Epidermal melanocyte (primary cell): ENCODE measurements at regions not wholly inside any gene's neighbourhood (a gene's known extent, or its start where the extent isn't known, plus 50 kb on each side); places are given as distances from the start of the nearest gene placed in this dataset.
"Not testable (repeated sequence)": the region's sequence is repeated elsewhere in the genome, so short reads cannot be mapped to it uniquely, and the experiment has no call there.

Source experiments
- DNase-seq: peaks from one replicate; pipeline ENCODE4 v3.0.0; 2011; ENCODE audit warnings: low spot score; ENCODE audit not compliant: insufficient read length

DNA sequence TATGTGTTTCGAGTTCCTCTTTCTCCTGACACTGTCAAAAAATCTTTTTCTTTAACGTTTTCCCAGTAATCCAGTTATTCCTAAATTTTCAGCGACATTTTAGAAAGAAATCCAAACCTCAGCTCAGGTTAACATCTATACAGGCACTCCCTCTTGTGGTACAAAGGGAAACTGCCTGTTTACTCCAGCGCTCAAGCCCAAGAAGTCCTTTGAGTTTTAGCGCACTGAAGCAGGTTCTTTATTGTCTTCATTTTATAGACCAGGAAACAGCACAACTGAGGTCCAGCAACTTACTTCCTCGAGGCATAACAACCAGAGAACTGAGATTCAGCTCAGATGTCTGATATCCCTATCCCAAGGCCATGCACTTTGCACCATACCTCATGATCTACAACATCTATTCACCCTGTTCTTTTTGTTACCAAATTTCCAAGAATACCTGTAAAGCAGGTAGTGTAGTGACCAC, 287.2 kb upstream of the MKLN1 start:
- DNase-seq: peak; percentile 57

DNA sequence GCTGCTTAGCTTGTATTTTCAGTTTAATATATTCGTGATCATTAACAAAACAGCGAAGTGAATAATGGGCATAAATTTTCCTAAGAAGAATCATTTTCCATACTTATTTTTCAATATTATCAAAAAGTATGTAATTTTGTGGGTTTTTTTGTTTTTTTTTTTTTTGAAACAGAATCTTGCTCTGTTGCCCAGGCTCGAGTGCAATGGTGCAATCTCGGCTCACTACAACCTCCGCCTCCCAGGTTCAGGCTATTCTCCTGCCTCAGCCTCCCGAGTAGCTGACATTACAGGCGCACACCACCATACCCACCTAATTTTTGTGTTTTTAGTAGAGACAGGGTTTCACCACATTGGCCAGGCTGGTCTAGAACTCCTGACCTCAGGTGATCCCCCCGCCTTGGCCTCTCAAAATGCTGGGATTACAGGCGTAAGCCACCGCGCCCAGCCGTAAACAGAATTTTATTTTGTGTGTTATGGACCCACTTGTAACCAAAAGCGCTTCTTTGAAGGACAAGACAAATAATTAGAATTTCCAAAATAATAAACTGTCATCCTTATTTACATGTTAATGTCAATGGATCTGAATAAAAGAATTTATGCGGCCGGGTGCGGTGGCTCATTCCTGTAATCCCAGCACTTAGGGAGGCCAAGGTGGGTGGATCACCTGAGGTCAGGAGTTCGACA, 286.5 kb upstream of the MKLN1 start:
- DNase-seq: not testable (repeated sequence)

DNA sequence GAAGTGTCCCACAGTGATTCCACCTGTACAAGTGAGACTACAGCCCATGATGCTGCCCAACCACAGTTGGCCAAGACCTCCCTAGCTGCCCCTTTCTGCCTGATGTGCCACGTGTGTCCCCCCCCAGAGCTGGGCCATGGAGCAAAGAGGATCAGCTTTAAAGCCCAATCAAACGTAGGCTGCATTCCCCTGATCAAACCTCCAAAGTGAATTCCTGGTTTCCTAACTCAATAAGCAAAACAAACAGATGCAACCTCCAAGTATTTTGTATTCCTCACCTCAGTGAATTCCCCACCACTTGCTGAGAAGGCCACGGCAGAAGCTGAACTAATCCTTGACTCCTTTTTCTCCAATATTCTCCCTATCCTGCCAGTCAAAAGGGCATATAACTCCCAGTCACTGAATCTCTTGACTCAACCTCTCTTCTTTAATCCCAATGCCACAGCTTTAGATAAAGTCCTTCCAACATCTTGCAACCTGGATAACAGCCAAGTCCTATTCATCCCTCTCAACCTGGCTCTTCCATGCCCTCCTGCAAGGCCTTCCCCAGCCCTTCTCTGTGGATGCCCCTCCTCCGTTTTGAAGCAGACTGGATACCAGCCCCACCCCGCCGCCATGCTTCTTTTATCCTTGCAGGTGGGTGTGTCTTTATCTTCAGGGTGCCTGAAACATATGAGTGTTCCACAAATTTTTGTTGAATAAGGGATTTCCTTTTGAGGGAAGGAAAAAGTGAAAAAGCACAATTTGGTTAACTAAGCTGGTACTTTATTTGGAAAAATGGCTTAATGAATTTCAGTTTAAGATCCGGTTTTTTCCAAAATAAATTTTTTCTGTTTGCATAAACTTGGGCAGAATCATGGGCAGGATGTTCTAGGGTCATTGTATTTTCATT, 285.2 kb upstream of the MKLN1 start:
- no peak for DNase-seq

DNA sequence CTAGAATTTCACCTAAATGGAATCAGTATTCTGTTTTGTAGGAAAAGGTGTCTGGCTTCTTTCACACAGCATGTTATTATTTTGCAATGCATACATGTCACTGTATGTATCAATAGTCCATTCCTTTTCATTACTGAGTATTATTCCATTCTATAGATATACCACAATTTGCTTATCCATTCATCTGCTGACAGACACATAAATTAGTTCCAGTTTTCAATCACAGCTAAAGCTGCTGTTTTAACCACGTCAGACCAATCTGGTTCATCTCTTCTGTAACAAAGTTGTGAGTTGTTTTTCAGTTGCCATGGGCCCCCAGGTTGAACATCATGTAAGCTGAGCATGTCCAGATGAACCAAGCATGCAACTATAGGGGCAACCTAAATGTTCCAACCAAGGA, 282.1 kb upstream of the MKLN1 start:
- DNase-seq: no peak

DNA sequence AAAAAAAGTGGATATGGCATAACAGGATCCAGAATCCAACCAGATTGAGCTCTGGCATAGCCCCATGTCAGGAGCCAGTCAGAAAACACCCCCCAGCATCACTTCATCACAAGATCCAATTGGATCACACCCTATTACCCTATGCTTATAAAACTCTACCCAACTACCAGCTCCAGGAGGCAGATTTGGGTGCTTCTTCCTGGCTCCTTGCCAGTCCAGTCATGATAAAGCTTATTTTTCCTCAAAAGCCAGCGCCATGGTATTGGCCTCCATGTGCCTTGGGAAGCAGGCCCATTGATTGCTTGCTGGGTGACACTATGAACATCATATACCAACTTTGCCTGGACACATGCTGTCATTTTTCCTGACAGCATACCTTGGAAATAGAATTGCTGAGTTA, 281.4 kb upstream of the MKLN1 start:
- DNase-seq: no peak

DNA sequence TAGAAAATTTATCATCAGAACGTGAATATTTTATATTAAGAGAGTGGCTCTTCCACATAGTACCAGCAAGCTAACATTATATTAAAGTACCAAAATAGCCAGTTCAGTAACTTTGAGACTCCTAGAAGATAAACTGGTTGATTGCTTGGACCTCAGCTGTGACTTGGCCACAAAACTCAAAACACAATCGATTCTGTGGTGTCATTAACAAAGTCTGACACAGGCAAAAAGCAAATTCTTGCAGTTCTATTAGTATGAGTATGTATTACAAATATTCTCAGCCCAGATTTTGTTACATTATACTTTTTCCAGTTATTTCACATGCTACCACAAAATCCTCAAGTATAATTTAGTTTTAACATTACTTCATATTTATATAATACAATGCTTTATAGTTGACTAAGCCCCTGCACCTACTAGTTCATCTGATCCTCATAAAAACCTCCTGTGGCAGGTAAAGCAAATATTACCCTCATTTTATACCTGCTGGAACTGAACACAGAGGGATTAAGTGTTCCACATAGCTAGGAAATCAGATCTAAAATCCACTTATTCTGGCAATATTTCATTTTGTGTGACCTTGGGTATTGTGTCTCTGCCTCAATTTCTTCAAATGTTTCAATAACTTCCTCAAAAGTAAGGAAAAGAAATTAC, 279.9 kb upstream of the MKLN1 start:
- DNase-seq: no peak

DNA sequence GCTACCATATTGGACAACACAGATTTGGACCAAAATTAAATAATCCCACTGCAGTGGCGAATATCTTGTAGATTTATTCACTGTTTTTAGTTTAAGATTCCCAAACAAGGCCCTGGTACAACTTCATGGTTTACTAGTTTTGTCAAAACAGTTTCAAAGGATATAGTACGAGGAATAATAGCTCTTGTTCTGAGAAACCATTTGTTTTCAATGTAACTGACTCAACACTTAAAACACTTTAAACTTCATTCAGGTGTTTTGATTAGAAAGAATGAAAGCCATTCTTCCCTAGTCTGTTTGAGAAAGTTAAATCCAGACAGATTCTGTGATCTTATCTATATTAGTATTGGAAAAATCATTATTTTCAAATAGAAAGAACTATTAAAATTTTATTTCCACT, 276.4 kb upstream of the MKLN1 start:
- DNase-seq: no peak

DNA sequence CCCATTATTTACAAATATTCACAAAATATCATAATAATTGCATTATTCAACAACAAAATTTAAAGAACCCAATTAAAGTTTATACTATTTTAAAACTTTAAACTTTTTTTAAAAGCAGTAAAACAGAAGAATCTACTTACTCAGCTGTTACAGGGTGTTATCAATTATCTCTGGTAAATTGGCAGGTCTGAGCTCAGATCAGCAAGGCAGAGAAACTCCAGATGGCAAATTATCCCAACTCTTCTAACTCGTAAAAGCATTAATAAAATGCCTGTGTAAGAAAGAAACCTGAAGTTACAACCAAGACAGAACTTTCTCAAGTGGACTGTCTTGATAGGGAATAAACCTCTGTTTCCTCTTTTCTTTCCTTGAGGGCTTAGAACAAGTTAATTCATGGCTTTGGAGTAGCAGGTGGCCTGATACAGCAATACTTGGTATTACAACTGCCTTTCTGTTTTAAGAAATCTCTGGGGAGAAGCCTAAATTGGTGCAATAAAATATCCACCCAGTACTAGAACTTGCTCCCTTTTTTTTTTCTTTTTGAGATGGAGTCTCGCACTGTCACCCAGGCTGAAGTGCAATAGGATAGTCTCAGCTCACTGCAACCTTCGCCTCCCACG, 275.3 kb upstream of the MKLN1 start:
- no peak for DNase-seq

DNA sequence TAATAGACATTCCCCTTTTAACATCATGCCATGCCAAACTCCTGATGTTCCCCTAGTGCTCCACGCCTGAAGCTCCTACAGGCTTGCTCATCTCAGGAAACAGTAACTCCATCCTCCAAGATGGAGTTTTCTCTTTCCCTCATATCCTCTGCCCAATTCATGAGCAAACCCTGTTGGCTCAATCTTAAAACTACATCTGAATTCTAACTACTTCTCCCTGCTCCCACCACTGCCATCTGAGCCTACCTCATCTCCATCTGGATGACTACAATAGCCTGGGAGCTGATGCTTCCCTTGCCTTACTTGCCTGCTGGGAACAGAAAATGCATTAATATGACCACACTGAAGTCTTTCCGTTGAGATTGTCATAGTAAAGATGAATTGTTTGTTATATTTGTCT, 271.7 kb upstream of the MKLN1 start:
- no peak for DNase-seq

DNA sequence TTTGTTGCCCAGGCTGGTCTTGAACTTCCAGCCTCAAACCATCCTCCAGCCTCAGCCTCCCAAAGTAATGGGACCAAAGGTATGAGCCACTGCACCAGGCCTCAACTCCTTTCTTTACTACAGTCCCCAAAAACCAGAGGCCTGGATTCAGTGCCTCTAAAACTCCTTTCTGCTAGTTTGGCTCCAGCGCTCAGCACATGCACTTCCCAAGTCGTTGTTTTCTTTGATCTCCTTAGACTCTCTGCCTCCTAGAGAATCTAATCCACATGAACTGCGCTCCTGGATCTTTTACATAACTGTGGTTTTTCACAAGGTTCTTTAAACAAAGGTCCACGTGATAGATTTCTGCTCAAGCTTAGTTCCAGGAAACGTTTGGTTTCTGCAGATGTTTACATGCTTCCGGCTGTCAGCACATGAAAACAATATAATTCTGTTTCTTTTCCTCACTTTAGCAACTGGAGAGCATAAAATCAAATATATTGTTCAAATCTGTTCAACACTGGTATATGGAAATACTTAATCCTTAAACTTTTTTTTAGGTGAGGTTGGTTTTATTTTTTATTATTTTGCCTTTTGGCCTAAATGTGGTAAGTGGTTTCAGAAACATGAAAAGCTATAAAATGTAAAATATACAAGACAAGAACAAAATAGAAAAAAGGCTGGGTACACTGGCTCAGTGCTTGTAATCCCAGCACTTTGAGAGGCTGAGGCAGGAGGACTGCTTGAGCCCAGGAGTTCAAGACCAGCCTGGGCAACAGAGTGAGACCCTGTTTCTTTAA, 270.5 kb upstream of the MKLN1 start:
- DNase-seq: no peak

DNA sequence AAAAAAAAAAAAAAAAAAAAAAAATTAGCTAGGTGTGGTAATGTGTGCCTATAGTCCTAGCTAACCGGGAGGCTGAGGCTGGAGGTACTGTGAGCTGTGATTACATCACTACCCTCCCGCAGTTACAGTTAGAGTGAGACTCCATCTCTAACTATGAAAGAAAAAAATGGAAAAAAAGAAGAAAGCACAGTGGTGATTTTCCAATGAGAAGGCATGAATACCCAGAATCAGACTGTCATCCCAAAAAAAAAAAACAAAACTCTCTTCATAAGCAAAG, 269.9 kb upstream of the MKLN1 start:
- no peak for DNase-seq

DNA sequence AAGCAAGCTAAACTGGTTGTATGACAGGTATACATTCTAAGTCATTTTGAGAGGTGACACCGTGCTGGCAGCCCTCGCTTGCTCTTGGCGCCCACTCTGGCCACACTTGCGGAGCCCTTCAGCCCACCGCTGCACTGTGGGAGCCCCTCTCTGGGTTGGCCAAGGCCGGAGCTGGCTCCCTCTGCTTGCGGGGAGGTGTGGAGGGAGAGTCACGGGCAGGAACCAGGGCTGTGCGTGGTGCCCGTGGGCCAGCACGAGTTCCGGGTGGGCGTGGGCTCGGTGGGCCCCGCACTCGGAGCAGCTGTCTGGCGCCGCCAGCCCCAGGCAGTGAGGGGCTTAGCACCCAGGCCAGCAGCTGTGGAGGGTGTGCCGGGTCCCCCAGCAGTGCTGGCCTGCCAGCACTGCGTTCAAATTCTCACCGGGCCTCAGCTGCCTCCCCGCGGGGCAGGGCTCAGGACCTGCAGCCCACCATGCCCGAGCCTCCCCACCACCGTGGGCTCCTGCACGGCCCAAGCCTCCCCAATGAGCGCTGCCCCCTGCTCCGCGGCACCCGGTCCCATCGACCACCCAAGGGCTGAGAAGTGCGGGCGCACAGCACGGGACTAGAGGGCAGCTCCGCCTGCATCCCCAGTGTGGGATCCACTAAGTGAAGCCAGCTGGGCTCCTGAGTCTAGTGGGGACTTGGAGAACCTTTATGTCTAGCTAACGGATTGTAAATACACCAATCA, 269.0 kb upstream of the MKLN1 start:
- DNase-seq: not testable (repeated sequence)

DNA sequence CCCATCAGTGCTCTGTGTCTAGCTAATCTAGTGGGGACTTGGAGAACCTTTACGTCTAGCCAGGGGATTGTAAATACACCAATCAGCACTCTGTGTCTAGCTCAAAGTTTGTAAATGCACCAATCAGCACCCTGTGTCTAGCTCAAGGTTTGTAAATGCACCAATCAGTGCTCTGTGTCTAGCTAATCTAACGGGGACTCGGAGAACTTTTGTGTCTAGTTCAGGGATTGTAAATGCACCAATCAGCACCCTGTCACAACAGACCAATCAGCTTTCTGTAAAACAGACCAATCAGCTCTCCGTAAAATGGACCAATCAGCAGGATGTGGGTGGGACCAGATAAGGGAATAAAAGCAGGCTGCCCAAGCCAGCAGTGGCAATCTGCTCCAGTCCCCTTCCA, 268.3 kb upstream of the MKLN1 start:
- not testable (repeated sequence) for DNase-seq

DNA sequence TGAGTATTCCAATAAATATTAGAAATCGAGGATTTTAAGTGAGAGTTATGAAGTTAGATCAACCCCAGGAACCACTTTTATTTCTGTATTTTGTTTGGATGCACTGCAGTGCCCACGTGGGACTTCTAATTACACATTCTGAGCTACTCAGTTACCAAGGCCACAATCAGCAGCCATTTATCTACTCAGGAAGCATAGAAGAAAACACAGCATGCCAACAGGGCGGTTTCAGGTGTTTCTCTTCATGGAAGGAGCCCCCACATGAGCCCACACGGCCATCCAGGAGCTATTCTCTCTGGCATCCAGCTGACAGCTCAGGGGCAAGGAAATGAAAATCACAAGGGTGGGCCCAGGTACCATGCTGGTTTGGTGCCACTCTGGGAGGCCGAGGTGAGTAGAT, 266.5 kb upstream of the MKLN1 start:
- no peak for DNase-seq

DNA sequence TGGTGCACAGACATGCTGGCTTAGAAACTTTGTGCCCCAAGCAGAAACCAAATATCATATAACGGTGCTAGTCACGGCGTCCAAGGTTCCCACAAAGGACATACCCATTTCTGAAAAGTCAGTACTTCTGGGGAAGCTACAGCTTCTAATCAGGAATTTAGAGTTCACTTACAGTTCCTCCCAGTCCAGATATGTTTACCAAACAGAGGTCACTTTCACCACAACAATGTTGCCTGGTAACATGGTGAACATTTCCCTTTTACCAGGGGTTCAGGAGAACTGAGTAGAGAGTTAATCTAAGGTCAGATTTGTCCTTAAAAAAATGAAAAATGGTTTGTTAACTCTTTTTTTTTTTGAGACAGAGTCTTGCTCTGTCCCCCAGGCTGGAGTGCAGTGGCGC, 265.9 kb upstream of the MKLN1 start:
- no peak for DNase-seq

DNA sequence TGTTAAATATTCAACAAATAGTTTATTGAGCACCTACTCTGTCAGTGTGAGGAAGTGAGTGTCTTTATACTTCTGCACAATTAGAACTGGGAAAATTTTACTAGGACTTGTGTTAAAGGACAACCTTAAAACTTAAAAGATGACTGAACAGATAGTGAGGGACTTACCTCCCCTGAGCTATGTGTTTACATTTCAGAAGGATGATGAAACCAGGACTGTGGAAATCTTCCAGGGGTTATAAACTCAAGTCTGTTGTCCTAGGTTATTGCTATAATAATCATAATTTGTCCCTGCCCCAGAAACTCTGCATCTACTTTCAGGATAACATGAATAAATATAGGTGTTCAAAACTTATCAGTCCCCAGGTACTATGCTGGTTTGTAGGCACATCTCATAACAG, 261.0 kb upstream of the MKLN1 start:
- DNase-seq: no peak

DNA sequence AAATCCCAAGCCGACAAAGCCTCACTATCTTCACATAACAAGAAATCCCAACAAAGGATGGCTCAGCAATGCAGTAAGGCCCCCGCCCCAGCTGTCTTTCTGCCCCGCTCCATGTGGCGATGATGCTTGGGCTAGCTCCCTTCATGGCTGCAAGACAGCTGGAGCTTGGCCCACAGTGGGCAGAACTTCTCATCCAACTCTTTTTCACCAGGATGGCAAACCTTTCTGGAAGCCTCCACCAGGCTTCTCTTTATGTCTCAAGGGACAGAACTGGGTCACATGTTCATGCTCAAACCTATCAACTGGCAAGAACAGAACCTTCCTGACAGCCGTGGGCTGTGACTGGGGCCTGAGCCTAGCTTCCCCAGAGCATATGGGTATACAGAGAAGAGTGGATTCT, 260.5 kb upstream of the MKLN1 start:
- no peak for DNase-seq

DNA sequence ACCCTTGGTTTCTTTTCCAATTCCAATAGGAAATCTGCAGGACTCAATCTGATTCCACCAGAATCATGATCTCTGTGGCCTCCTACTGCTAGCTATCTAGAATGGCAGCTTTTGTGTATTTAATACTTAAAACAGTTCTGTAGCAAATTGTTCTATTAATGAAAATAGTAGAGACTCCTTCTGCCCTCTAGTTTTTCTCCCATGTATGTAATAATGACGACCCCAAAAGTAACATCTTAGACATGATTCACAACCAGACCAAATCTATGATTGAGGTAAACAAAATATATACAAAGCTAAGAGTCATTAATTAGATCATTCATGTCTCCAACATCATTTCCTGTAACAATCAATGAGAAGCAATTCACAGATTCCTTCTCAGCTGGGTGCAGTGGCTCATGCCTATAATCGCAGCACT, 259.1 kb upstream of the MKLN1 start:
- DNase-seq: no peak

DNA sequence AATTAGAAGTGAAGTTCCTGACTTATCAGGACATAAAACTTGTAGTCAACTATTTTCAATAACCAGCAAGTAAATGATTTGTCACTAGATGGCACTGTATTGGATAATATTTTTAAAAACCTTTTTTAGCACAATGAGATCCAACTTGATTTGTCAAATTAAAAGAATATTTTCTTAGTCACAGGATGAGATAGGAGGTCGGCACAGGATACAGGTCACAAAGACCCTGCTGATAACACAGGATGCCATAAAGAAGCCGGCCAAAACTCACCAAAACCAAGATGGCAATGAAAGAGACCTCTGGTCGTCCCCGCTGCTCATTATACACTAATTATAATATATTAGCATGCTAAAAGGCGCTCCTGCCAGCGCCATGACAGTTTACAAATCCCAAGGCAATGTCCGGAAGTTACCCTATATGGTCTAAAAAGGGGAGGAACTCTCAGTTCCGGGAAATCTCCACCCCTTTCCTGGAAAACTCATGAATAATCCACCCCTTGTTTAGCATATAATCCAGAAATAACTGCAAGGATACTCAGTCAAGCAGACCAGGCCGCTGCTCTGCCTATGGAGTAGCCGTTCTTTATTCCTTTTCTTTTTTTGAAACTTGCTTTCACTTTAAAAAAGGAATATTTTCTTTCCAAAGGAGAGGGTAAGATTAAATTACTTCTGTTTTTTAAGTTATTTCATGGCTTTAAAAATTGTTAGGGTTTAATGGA, 255.7 kb upstream of the MKLN1 start:
- DNase-seq: no peak

DNA sequence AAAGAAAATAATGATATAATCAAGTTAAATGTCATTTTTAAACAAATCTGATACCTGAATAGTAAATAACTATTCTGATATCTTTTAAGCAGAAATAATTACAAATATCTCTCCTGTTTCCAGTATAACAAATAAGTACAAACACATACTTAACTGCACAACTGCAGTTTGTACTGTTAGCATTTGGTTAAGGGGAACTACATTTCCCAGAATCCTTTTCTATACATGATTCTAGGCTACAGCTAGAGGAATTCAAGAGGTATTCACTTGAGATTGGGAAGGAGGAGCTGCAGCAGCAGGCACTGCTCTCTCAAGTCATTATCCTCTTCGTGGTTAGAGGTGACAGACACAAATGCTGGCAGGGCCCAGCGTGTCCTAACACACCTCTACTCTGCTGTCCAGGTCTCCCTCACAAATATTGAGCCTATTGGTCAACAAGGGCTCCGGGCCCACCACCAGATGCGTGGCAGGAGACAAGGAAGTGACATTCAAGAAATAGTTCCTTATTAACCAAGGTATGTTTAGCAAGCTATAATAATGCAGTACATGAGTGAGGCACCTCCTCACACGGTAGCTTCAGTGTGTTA, 255.1 kb upstream of the MKLN1 start:
- no peak for DNase-seq
